Amniotic stem cell (primary cell): ENCODE measurements at regions not wholly inside any gene's neighbourhood (a gene's known extent, or its start where the extent isn't known, plus 50 kb on each side); places are given as distances from the start of the nearest gene placed in this dataset.

Experiments
- DNase-seq: peaks from one replicate; lab custom pipeline; 2025; lab: John Stamatoyannopoulos, UW

GRCh38 chr13:104034891-104035290, 968.7 kb upstream of the SLC10A2 start:
- no peak for DNase-seq

GRCh38 chr13:104025303-104025702, 959.1 kb upstream of the SLC10A2 start:
- no peak for DNase-seq

- DNase-seq, result no peak
Measured at GRCh38 chr13:104024416-104025170, 958.4 kb upstream of the SLC10A2 start.

- no peak for DNase-seq
Measured at GRCh38 chr13:104021806-104022397, 955.7 kb upstream of the SLC10A2 start.

GRCh38 chr13:104017317-104017716, 951.1 kb upstream of the SLC10A2 start:
- no peak for DNase-seq

GRCh38 chr13:104015646-104016396, 949.6 kb upstream of the SLC10A2 start:
- DNase-seq, result no peak

GRCh38 chr13:104014803-104015645, 948.8 kb upstream of the SLC10A2 start:
- no peak for DNase-seq

GRCh38 chr13:104011505-104012241, 945.5 kb upstream of the SLC10A2 start:
- DNase-seq, result no peak

- DNase-seq, result no peak
Measured at GRCh38 chr13:104008541-104009435, 942.6 kb upstream of the SLC10A2 start.

- DNase-seq, result no peak
Measured at GRCh38 chr13:104008075-104008474, 941.9 kb upstream of the SLC10A2 start.

- no peak for DNase-seq
Measured at GRCh38 chr13:104006625-104007075, 940.4 kb upstream of the SLC10A2 start.

GRCh38 chr13:104004572-104004971, 938.4 kb upstream of the SLC10A2 start:
- no peak for DNase-seq

GRCh38 chr13:104002216-104002615, 936.0 kb upstream of the SLC10A2 start:
- DNase-seq, result no peak

GRCh38 chr13:104001766-104002165, 935.5 kb upstream of the SLC10A2 start:
- DNase-seq, result no peak

- DNase-seq, result no peak
Measured at GRCh38 chr13:103996733-103997132, 930.5 kb upstream of the SLC10A2 start.

GRCh38 chr13:103983948-103984347, 917.7 kb upstream of the SLC10A2 start:
- no peak for DNase-seq

GRCh38 chr13:103976371-103976770, 910.2 kb upstream of the SLC10A2 start:
- DNase-seq, result no peak

- DNase-seq, result no peak
Measured at GRCh38 chr13:103973740-103974139, 907.5 kb upstream of the SLC10A2 start.

GRCh38 chr13:103969520-103970050, 903.4 kb upstream of the SLC10A2 start:
- no peak for DNase-seq
